WERI-Rb-1 (cell line): ENCODE measurements at regions not wholly inside any gene's neighbourhood (a gene's known extent, or its start where the extent isn't known, plus 50 kb on each side); places are given as distances from the start of the nearest gene placed in this dataset.

Experiments used
- DNase-seq: peaks from one replicate; pipeline ENCODE4 v3.0.0-alpha.2; 2020
- H3K27ac ChIP-seq: fragments of 250-450 bp; sonication (Bioruptor Pico); 2 replicates; pipeline ENCODE4 v1.5.1; 2020; ENCODE audit warnings: mild to moderate bottlenecking, moderate library complexity
- H3K27me3 ChIP-seq: fragments of 250-450 bp; sonication (Bioruptor Pico); 2 replicates; pipeline ENCODE4 v1.5.1; 2021; ENCODE audit warnings: mild to moderate bottlenecking, low read depth, moderate library complexity; ENCODE audit not compliant: insufficient read depth, severe bottlenecking
- H3K36me3 ChIP-seq: fragments of 250-450 bp; sonication (Bioruptor Pico); 2 replicates; pipeline ENCODE4 v1.5.1; 2020; ENCODE audit warnings: mild to moderate bottlenecking, moderate library complexity
- H3K4me3 ChIP-seq: 2 replicates; pipeline ENCODE4 v1.5.1; 2011; ENCODE audit warnings: low read depth, mild to moderate bottlenecking, control low read depth, low read length
- H3K9me3 ChIP-seq: fragments of 250-450 bp; sonication (Bioruptor Pico); 2 replicates; pipeline ENCODE4 v1.5.1; 2021; ENCODE audit warnings: mild to moderate bottlenecking, moderate library complexity; ENCODE audit not compliant: severe bottlenecking
- TF ChIP-seq, protein P1 (sequence below): IDR thresholded peaks from 2 replicates; pipeline ENCODE4 v1.5.1; 2011; ENCODE audit warnings: low read depth, mild to moderate bottlenecking, control low read depth, inconsistent platforms, low read length

DNA sequence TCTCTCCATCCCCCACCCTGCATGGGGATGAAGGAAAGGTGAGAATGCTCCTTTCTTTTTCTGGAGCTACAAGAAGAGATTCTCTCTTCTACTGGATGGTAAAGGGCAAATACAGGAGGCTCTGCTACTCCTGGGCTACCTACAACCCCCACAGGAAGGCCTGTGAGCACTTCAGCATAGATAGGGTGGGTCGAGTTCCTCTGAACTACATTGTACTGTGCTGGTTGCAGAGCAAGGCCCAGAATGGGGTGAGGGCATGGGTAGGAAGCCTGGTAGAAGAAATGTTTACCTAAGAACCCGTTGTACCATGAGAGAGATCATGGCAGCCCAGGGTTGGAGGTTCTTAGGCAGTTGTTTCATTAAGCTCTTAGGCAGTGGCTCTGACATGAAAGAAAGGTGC lies 510.4 kb downstream of the MID1IP1 start:
- no peak for DNase-seq
- Histone ChIP-seq H3K9me3 (no peaks in the 10 kb centered on the region), H3K4me3 (no peak overlapping the region), H3K27ac (no peak overlapping the region), H3K36me3 (no peaks in the 10 kb centered on the region), H3K27me3 (peaks cover 14% of the 10 kb centered on the region)
- TF ChIP-seq, protein P1, sequence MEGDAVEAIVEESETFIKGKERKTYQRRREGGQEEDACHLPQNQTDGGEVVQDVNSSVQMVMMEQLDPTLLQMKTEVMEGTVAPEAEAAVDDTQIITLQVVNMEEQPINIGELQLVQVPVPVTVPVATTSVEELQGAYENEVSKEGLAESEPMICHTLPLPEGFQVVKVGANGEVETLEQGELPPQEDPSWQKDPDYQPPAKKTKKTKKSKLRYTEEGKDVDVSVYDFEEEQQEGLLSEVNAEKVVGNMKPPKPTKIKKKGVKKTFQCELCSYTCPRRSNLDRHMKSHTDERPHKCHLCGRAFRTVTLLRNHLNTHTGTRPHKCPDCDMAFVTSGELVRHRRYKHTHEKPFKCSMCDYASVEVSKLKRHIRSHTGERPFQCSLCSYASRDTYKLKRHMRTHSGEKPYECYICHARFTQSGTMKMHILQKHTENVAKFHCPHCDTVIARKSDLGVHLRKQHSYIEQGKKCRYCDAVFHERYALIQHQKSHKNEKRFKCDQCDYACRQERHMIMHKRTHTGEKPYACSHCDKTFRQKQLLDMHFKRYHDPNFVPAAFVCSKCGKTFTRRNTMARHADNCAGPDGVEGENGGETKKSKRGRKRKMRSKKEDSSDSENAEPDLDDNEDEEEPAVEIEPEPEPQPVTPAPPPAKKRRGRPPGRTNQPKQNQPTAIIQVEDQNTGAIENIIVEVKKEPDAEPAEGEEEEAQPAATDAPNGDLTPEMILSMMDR: no peak

DNA sequence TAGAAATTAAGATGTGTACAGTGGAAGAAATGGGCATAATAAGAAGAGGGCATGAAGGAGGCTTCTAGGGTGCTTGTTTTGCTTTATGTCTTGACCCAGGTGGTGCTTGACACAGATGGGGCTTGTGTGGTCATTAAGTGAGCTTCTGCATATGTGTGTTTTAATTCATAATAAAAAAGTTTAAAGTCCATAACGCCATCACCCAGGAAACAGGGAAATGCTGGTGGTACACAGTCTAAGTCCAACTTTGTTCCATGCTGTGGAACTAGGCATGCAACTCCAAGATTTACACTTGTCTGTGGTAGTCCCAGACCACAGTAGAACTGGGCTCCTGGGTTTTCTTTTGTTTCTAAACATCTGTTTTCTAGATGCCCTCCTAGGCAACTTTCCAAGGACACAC lies 511.9 kb downstream of the MID1IP1 start:
- no peak overlapping the region for H3K27ac ChIP-seq
- no peaks in the 10 kb centered on the region for H3K9me3 ChIP-seq
- no peak for DNase-seq
- no peak overlapping the region for H3K4me3 ChIP-seq
- peaks cover 12% of the 10 kb centered on the region for H3K27me3 ChIP-seq
- no peaks in the 10 kb centered on the region for H3K36me3 ChIP-seq
- TF ChIP-seq, protein P1: no peak

DNA sequence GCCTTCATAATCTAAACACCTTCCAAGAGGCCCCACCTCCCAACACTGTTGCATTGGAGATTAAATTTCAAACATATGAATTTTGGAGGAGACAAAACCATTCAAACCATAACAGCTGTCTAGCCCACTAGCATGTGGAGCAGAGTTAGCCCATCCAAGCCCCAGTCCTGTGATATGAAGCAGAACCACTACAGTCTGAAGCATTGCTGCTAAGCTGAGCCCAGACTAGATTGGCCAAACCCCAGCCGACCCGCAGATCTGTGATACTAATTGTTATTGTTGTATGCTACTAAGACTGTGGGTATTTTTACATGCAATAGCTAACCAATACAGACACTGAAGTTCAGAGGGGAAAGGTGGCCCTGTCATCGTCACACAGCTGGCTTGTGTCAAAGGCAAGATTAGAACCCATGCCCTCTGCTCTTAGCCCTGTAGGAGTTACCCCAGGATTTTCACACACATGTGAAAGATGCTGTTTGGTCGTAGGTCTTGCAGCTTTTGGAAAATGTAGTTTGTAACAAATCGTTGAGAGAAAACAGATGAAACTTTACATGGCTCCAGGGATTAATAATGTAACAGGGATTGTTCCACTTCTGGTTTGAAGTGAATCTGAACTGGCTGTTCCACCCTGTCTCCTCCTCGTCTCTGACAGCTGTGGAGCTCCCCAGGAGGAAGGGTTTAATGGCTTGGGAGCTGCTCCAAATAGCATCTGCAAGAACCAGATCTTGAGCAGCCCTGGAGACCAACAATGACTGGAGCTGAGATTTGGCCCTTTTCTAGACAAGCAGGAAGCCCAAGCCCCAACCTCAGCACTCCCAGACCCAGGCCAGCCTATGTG lies 517.5 kb downstream of the MID1IP1 start:
- H3K36me3 ChIP-seq: no peaks in the 10 kb centered on the region
- peaks cover 9% of the 10 kb centered on the region for H3K27me3 ChIP-seq
- no peak for DNase-seq
- no peak overlapping the region for H3K27ac ChIP-seq
- TF ChIP-seq, protein P1: no peak
- H3K9me3 ChIP-seq: no peaks in the 10 kb centered on the region
- no peak overlapping the region for H3K4me3 ChIP-seq

DNA sequence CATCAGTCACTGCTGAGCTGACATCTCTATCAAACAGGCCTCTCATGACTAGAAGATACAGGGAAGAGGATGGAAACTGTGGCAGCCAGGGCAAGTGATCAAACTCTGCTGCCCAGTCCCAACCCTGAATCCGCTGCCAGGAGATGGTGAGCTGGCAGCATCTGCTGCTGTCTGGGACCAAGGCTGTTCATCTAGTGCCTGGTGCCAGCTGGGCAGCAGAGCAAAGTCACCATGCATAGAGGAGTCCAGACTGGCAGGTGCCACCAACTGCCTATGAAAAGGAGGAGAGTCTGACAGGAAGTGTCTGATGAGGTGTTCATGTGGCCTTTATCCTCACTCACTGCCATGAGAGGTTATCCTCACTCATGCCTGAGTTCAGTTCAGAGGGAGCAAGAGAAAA lies 518.9 kb downstream of the MID1IP1 start:
- H3K27me3 ChIP-seq: peaks cover 11% of the 10 kb centered on the region
- H3K9me3 ChIP-seq: no peaks in the 10 kb centered on the region
- no peak overlapping the region for H3K27ac ChIP-seq
- H3K4me3 ChIP-seq: no peak overlapping the region
- no peak for DNase-seq
- H3K36me3 ChIP-seq: no peaks in the 10 kb centered on the region
- TF ChIP-seq, protein P1: no peak

DNA sequence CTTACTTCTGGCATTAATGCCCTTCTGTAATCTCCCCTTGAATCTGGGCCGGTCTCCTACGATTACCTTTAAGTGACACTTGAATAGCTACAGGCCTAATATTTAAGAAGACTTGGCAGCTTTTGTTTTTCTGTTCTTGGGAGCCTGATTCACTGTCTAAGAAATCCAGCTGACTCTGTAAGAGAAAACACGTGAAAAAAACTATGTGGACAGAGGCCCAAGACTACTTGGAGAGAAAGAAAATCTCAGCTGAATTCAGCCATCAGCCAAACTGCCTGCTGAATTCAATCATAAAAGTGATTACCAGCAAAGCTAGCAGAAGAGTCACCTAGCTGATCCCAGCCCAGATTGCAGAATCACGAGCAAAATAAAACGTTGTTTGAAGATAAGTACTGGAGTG lies 521.2 kb downstream of the MID1IP1 start:
- no peak for DNase-seq
- H3K27me3 ChIP-seq: peaks cover 11% of the 10 kb centered on the region
- H3K36me3 ChIP-seq: no peaks in the 10 kb centered on the region
- TF ChIP-seq, protein P1: no peak
- H3K27ac ChIP-seq: no peak overlapping the region
- H3K4me3 ChIP-seq: no peak overlapping the region
- H3K9me3 ChIP-seq: no peaks in the 10 kb centered on the region
